ENCODE measurements at regions not wholly inside any gene's neighbourhood (a gene's known extent, or its start where the extent isn't known, plus 50 kb on each side); places are given as distances from the start of the nearest gene placed in this dataset.
"Not testable (repeated sequence)": the region's sequence is repeated elsewhere in the genome, so short reads cannot be mapped to it uniquely, and the experiment has no call there.

GRCh38 chr15:59821286-59821685 lies 132.2 kb upstream of the BNIP2 start:
- H4K20me1 ChIP-seq, result no peaks in the 10 kb centered on the region
- H3K27me3 ChIP-seq, result no peaks in the 10 kb centered on the region
- H3K36me3 ChIP-seq, result no peaks in the 10 kb centered on the region
- H3K4me1 ChIP-seq, result no peaks in the 10 kb centered on the region
- peaks cover 0 to 8% (median 0%) of the 10 kb centered on the region in 11 experiments; a peak in 1 of 22 replicates for H3K9me3 ChIP-seq (replicated peaks in 1 of 11)
- no peak overlapping the region for H3K9ac ChIP-seq
- H3K4me3 ChIP-seq, result no peak overlapping the region
- no peak overlapping the region for H3K4me2 ChIP-seq
- no peak overlapping the region for H3K27ac ChIP-seq
- no peak for TF ChIP-seq Cebpa-rat (IDR thresholded peaks at IDR 0.05)

- Histone ChIP-seq H3K9ac (no peak overlapping the region), H3K27ac (no peak overlapping the region), H3K4me2 (no peak overlapping the region), H3K4me1 (no peaks in the 10 kb centered on the region), H4K20me1 (no peaks in the 10 kb centered on the region), H3K4me3 (no peak overlapping the region), H3K9me3 (replicated peaks in 1 of 11) (peaks cover 0 to 8% (median 0%) of the 10 kb centered on the region in 11 experiments; a peak in 1 of 22 replicates), H3K27me3 (no peaks in the 10 kb centered on the region), H3K36me3 (no peaks in the 10 kb centered on the region)
- no peak for TF ChIP-seq Cebpa-rat (IDR thresholded peaks at IDR 0.05)
Observed at GRCh38 chr15:59819092-59819491, 130.0 kb upstream of the BNIP2 start.

GRCh38 chr15:59818336-59818735 lies 129.2 kb upstream of the BNIP2 start:
- no peak overlapping the region for H3K27ac ChIP-seq
- no peak overlapping the region for H3K4me3 ChIP-seq
- H3K27me3 ChIP-seq, result no peaks in the 10 kb centered on the region
- H3K4me2 ChIP-seq, result no peak overlapping the region
- no peaks in the 10 kb centered on the region for H4K20me1 ChIP-seq
- no peak for TF ChIP-seq Cebpa-rat (IDR thresholded peaks at IDR 0.05)
- no peaks in the 10 kb centered on the region for H3K4me1 ChIP-seq
- peaks cover 0 to 5% (median 0%) of the 10 kb centered on the region in 11 experiments; a peak in 1 of 22 replicates for H3K9me3 ChIP-seq (replicated peaks in 1 of 11)
- H3K36me3 ChIP-seq, result no peaks in the 10 kb centered on the region
- no peak overlapping the region for H3K9ac ChIP-seq

GRCh38 chr15:59817834-59818233 lies 128.7 kb upstream of the BNIP2 start:
- Histone ChIP-seq H3K4me2 (no peak overlapping the region), H3K27ac (no peak overlapping the region), H3K9me3 (replicated peaks in 1 of 11) (no peaks in the 10 kb centered on the region), H3K36me3 (no peaks in the 10 kb centered on the region), H3K4me3 (no peak overlapping the region), H3K27me3 (no peaks in the 10 kb centered on the region), H3K9ac (no peak overlapping the region), H4K20me1 (no peaks in the 10 kb centered on the region), H3K4me1 (no peaks in the 10 kb centered on the region)
- TF ChIP-seq Cebpa-rat (IDR thresholded peaks at IDR 0.05), result no peak

GRCh38 chr15:59817053-59817452 lies 127.9 kb upstream of the BNIP2 start:
- no peak overlapping the region for H3K9ac ChIP-seq
- no peaks in the 10 kb centered on the region for H3K36me3 ChIP-seq
- no peaks in the 10 kb centered on the region for H3K4me1 ChIP-seq
- TF ChIP-seq Cebpa-rat (IDR thresholded peaks at IDR 0.05), result no peak
- H3K27ac ChIP-seq, result no peak overlapping the region
- H3K9me3 ChIP-seq (replicated peaks in 1 of 11), result no peaks in the 10 kb centered on the region
- no peak overlapping the region for H3K4me3 ChIP-seq
- H3K4me2 ChIP-seq, result no peak overlapping the region
- no peaks in the 10 kb centered on the region for H3K27me3 ChIP-seq
- H4K20me1 ChIP-seq, result no peaks in the 10 kb centered on the region

- Histone ChIP-seq H3K27me3 (no peaks in the 10 kb centered on the region), H3K27ac (no peak overlapping the region), H3K4me1 (no peaks in the 10 kb centered on the region), H3K4me2 (no peak overlapping the region), H4K20me1 (no peaks in the 10 kb centered on the region), H3K4me3 (no peak overlapping the region), H3K9ac (no peak overlapping the region), H3K36me3 (no peaks in the 10 kb centered on the region), H3K9me3 (replicated peaks in 1 of 11) (no peaks in the 10 kb centered on the region)
- TF ChIP-seq Cebpa-rat (IDR thresholded peaks at IDR 0.05), result no peak
Observed at GRCh38 chr15:59814409-59814808, 125.3 kb upstream of the BNIP2 start.

- Histone ChIP-seq H3K4me1 (no peaks in the 10 kb centered on the region), H4K20me1 (no peaks in the 10 kb centered on the region), H3K27me3 (no peaks in the 10 kb centered on the region), H3K4me3 (no peak overlapping the region), H3K9ac (no peak overlapping the region), H3K4me2 (no peak overlapping the region), H3K36me3 (no peaks in the 10 kb centered on the region), H3K9me3 (replicated peaks in 1 of 11) (no peaks in the 10 kb centered on the region), H3K27ac (no peak overlapping the region)
- TF ChIP-seq Cebpa-rat (IDR thresholded peaks at IDR 0.05), result no peak
Observed at GRCh38 chr15:59812889-59813288, 123.8 kb upstream of the BNIP2 start.

- no peaks in the 10 kb centered on the region for H3K27me3 ChIP-seq
- TF ChIP-seq Cebpa-rat (IDR thresholded peaks at IDR 0.05), result no peak
- no peak overlapping the region for H3K9ac ChIP-seq
- H3K27ac ChIP-seq, result no peak overlapping the region
- H3K4me2 ChIP-seq, result no peak overlapping the region
- no peaks in the 10 kb centered on the region for H4K20me1 ChIP-seq
- no peaks in the 10 kb centered on the region for H3K9me3 ChIP-seq (replicated peaks in 1 of 11)
- H3K36me3 ChIP-seq, result no peaks in the 10 kb centered on the region
- H3K4me3 ChIP-seq, result no peak overlapping the region
- no peaks in the 10 kb centered on the region for H3K4me1 ChIP-seq
Observed at GRCh38 chr15:59812250-59812870, 123.2 kb upstream of the BNIP2 start.

GRCh38 chr15:59803293-59803966 lies 114.3 kb upstream of the BNIP2 start:
- H3K27me3 ChIP-seq; H3K27ac ChIP-seq; H3K4me2 ChIP-seq; H4K20me1 ChIP-seq; H3K9ac ChIP-seq; H3K4me3 ChIP-seq; H3K4me1 ChIP-seq; H3K36me3 ChIP-seq; H3K9me3 ChIP-seq (replicated peaks in 1 of 11): not testable (repeated sequence)

GRCh38 chr15:59801649-59802048 lies 112.5 kb upstream of the BNIP2 start:
- Histone ChIP-seq H3K27ac (no peak overlapping the region), H3K27me3 (no peaks in the 10 kb centered on the region), H3K4me1 (no peaks in the 10 kb centered on the region), H3K9ac (no peak overlapping the region), H3K4me3 (no peak overlapping the region), H3K9me3 (replicated peaks in 1 of 11) (no peaks in the 10 kb centered on the region), H3K4me2 (no peak overlapping the region), H3K36me3 (no peaks in the 10 kb centered on the region), H4K20me1 (no peaks in the 10 kb centered on the region)
- TF ChIP-seq Cebpa-rat (IDR thresholded peaks at IDR 0.05), result no peak

Data from BLaER1 treated with 17β-estradiol and CSF1 and Interleukin-3, amounts not matched to agents 10 nM and 100 nM (cell line).